NCI-H1436 treated with DMSO at 0.1 percent for 48 hours (cell line): ENCODE measurements at regions not wholly inside any gene's neighbourhood (a gene's known extent, or its start where the extent isn't known, plus 50 kb on each side); places are given as distances from the start of the nearest gene placed in this dataset.

Experiments
- DNase-seq: peaks from one replicate; lab custom pipeline; 2025; lab: John Stamatoyannopoulos, UW

- DNase-seq, result no peak
These were observed 1324.9 kb upstream of the CDH8 start for GRCh38 chr16:63361032-63361624.

DNA sequence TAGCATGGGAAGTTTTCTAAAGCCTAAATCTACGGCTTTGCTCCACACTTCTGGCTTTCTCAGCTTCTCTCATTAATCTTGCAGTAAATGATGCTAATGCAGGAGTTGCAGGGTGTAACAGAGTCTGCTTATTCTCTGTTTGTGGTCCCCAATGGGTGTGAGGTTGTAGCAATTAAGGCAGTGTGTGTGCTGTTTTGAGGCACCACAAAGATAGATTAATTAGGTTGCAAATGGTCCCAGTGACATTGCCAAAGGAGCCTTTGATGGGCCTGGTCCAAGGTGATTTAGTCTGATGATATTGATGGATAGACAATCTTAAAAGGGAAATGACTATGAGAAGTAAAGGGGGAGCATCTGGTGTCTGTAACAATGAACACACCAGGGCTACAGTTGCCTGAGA, 1313.7 kb upstream of the CDH8 start:
- DNase-seq, result no peak

- no peak for DNase-seq
These were observed 1309.8 kb upstream of the CDH8 start for GRCh38 chr16:63346000-63346399.

DNA sequence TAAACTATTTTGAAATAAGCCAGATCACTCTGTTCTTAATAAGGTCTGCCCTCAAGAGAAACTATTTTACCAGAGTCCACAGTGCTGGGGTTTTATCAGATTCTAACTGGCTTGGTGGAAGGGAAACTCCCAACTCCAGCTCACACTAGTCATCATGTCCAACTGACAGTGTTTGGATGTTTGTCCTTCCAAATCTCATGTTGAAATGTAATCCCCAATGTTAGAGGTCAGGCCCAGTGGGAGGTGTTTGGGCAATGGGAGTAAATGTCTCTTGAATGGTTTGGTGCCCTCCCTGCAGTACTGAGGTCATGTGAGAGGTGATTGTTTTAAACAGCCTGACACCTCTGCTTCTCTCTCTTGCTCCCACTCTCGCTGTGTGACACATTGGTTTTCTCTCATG, 1301.0 kb upstream of the CDH8 start:
- DNase-seq, result no peak

GRCh38 chr16:63331111-63331510, 1294.9 kb upstream of the CDH8 start:
- no peak for DNase-seq

- no peak for DNase-seq
These were observed 1290.6 kb upstream of the CDH8 start for GRCh38 chr16:63326736-63327339.

GRCh38 chr16:63323722-63324705, 1287.8 kb upstream of the CDH8 start:
- no peak for DNase-seq

DNA sequence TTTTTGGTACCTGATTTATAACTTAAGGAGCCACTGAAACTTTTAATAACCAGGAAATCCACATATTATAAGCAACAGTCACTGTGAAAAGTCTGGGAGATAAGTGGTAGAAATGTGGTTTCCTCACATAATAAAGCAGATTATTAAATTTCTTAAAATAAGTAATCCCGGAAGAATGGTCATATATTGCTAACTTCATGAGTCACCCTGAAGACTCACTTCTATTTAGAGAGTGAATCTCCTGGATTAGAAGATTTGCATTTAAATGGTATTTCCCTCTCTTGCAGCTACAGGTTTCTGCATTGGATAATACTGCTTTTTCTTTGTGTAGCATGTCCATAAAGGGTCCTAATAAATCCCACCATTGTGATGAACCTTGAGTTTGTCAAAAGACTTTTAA, 1286.8 kb upstream of the CDH8 start:
- no peak for DNase-seq

DNA sequence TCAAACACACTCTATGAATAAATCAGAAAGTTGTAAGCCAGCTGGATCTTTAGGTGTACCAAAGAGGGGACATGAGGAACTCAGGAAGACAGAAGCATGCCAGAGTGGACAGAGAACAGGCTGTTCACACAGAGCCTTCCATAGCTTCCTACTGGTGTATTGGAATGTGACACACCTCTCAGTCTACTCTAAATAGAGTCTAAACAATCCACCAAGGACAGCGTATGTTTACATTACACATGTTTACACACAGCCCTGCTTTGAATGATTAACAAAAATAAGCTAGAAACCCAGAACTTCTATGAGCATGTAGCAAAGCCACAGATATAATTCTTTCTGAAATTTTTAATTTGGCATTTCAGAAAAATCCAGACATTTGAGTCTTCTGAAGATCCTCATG, 1279.0 kb upstream of the CDH8 start:
- no peak for DNase-seq

DNA sequence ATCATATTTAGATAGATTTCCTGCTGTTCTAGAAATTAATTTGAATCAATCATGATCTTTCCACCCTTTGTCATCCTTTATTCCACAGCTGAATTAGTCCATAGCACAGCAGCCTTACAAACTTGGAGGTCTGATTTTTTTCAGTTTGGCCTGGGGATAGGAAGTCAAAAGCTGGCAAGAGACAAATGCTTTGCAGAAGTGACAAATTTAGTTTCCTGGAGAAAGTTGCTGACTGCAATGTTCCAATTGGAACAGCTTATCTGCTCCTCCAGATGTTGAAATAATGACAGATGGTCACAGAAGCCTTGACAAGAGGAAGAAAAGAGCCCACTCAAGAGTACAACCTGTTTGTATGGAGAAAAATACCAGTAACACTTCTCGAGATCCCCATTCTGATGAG, 1276.1 kb upstream of the CDH8 start:
- no peak for DNase-seq

- DNase-seq, result no peak
These were observed 1275.1 kb upstream of the CDH8 start for GRCh38 chr16:63311313-63311712.

GRCh38 chr16:63302811-63303210, 1266.6 kb upstream of the CDH8 start:
- DNase-seq, result no peak

DNA sequence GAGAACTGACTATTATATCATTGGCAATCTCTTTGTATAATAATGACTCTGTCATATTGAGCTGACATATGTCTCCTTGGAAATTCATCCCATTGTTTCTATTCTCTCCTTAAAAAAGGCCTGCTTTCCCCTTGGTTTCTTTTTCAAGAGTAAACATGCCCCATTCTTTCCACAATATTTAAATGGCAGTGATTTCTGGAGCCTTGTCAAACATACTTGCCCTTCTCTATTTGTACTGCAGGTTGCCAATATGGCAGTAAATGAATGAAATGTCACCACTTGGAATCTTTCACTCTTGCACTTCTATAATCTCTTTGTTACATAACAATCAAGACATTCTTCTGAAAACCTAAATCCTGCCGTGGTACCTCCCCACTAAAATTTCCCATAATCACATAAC, 1265.1 kb upstream of the CDH8 start:
- DNase-seq, result no peak

DNA sequence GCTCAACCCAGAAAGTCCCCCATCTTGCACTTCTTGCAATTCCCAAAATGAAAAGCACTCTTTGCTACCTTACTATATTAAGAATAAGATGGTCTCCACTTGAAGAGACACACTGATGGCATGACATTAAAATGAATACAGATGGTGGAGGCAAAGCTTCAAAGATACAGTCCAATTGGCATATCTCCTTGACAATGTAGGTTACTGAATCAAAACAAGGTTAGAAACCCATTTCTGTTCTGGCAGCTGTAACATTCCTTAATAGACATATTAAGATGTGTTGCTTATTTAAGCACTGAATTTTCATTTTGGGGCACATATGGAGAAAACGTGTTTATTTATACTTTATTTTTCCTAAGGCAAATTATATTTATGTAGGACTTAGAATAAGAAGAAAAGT, 1262.8 kb upstream of the CDH8 start:
- no peak for DNase-seq

GRCh38 chr16:63292036-63292435, 1255.8 kb upstream of the CDH8 start:
- DNase-seq, result no peak

GRCh38 chr16:63289834-63290460, 1253.7 kb upstream of the CDH8 start:
- DNase-seq, result no peak

DNA sequence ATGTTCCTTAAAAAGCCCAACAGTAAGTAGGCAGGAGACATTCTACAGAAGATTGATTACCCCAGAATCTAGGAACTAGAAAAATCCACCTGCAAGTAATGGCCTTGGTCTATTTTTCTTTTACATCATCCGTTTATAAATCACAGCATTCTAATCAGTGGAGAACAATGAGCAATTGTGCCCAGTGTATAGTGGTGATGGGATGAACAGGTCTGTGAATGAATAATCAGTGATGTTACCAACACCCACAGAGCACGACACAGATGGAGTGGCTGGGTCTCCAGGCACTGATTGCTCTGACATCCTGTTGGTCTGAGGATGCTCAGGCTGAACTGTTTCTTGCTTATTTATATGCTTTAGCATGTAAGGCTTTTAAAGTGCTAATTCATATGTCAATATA, 1251.2 kb upstream of the CDH8 start:
- no peak for DNase-seq

- no peak for DNase-seq
These were observed 1247.5 kb upstream of the CDH8 start for GRCh38 chr16:63283721-63284120.

- no peak for DNase-seq
These were observed 1208.4 kb upstream of the CDH8 start for GRCh38 chr16:63244631-63245030.

DNA sequence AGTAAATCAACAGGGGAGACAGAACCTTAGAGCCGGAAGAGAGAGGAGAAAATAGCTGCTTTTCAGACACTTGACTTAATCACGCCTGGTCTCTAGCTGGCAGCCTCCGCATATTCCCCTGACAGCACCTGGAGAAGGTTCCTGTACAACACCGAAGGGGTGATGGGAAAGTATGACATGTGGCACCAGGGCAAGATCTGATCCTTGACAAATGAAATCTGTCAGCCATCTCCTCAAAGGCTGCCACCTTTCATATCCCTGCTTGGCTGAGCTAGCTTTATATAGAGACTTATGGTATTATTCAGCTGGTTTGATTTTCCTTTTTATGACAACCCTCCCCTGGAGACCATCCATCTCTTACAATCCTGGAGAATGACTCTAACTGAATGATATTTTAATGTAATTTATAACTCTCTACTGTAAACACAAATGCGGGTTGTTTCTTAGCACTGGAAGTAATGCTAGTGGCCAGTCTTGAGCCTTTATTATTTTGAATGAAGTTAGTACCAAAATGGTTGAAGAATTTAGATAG, 1205.3 kb upstream of the CDH8 start:
- no peak for DNase-seq

- DNase-seq, result no peak
These were observed 1202.9 kb upstream of the CDH8 start for GRCh38 chr16:63239065-63239570.

DNA sequence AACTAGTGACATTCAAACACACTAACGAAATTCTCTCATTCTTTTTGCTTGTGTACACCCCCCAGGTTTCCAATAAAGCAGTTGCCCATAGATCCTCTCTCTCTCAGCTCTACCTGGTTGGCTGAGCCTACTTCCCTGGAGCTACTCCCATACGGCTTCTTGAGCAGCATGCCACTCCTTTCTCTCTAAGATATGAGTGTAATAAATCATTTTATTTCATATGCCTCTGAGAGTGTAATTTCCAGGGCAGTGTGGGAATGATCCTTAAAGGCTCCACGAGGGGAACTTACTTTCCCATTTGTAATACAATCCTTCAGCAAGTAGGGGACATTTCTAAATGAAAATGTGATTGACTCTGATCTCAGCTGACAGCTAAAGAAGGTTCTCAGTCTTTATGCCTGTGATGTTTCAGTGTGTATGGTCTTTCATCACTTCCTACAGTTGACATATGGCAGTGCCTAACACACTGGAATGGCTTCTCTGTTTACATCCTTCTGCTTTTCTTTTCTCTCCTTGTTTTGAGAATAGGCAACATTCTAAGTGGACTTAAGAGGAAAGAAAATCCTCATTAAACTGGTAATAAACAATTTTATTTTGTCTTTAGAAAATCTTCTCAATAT, 1194.3 kb upstream of the CDH8 start:
- DNase-seq, result no peak
